IPS DF 4.7 (cell line): ENCODE measurements at regions not wholly inside any gene's neighbourhood (a gene's known extent, or its start where the extent isn't known, plus 50 kb on each side); places are given as distances from the start of the nearest gene placed in this dataset.
"Not testable (repeated sequence)": the region's sequence is repeated elsewhere in the genome, so short reads cannot be mapped to it uniquely, and the experiment has no call there.

Experiments
- DNase-seq: peaks from one replicate; pipeline ENCODE4 v3.0.0-alpha.2; 2013; ENCODE audit warnings: low spot score; ENCODE audit errors: extremely low read depth

DNA sequence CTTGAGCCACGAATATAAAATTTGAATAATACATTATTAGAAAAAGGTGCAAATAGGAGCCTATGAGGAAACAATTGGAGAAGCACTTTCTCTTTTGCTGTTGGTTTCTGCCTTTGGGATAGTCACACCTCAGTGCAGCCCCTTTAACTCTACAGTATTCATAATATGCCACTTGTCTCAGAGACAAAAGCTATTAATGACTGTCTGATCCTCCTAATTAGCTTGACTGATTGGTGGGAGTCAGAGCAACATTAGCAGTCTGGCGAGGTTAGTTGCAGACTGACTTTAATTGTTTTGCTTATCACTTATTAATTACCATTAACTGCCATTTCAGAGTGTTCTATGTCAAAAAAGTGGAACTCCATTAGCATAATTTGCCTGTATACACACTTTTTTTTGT, 225.0 kb upstream of the ARHGEF26 start:
- DNase-seq = no peak

DNA sequence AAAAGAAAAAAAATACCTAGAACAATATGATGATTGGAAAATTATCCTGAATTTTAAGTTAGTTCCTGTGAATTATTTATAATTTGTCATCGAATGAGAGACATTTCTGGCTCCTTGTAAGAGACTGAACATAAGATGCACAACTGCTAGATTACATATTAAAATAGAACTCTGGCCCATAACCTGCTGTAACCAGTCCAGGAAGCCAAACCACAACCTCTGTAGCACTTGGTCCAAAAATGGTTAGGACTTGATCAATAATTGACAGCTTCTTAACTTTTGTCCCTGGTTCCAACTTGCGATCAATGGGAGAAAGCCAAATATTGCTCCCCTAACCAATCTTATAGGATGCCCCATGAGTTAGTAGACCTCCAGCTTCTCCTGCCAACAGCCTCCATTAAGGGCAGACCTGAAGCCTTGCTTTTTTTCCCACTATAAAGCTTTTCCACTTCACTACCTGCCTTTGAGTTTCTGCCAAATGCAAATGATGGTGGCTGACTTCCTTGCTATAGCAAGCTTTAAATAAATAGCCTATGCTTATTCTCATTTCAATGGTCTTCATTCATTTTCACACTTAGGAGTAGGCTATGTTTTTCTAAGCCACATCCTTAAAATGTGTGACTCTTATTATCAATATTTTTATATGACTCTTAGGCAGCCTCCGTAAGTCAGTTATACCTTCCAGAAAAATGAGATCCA, 224.0 kb upstream of the ARHGEF26 start:
- no peak for DNase-seq

DNA sequence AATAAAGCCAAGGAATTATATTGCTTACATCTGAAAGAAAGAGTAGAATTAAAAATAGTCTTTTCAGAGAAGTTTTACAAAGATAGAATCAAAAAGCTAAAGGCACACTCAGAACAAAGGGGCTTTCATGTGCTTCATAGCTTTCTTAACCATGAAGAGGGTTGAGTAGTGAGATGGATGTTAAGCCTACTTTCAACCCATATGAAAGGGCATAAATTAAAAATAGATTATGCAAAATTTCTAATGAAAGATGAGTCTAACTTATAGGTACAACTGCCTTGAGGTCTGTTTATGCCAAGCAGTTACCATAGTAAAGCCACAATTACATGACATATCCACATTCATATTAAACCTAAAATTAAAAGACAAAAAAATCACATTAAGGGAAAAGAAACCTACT, 223.3 kb upstream of the ARHGEF26 start:
- DNase-seq = no peak

GRCh38 chr3:153901152-153901551, 220.0 kb upstream of the ARHGEF26 start:
- DNase-seq = no peak

DNA sequence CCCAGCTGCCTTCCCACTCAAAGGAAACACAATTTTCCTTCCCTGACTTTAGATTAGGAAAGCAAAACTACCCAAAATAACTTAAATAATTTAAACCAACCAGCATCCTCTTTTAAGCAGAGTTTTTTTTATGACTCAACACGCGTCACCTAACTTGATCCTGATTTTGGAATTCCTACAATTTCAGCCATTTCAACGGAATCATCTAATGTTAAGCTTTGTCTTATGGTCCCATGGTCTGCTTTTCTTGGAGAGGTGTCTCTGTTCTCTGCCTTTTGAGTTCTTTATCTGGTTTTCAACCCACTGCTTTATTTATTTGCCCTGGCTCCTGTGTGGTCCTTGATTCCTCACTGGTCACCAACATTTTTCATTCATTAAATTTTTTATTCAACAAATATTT, 219.2 kb upstream of the ARHGEF26 start:
- DNase-seq = no peak

DNA sequence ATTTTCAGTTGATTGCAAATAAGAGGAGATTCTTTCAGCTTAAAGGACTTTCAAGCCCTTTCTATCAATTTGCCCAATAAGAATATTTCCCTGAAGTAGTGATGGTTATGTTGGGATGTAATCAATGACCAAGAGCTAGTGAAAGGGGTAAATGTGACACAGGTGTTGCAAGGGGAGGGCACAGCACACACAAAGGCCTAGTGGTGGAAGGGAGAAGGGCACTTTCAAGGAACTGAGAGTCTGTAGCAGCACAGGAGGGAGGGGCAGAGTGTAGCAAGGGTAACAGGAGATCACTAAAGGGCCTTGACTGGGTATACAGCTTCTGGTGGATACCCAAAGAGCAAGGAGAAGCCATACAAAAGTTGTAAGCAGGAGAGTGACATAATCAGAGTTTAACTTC, 217.8 kb upstream of the ARHGEF26 start:
- no peak for DNase-seq

GRCh38 chr3:153906366-153906765, 214.8 kb upstream of the ARHGEF26 start:
- no peak for DNase-seq

DNA sequence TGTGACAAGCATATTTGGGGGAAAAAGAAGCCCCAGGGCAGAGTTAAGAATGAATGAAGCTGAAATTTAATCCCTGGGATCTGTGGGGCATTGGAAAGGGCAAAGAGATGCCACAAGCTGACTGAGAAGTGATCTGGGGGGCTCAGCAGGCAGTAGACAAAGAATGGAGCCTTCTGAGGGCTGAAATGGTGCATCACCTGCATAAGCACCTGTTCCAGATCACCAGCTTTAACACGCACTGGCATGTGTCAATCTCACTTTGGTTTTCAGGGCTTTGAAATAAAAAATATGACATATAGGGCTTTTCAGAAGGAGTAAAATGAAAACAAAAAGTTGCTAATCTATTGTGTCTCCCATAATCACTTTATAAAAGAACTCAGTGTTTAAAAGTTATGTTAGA, 210.8 kb upstream of the ARHGEF26 start:
- DNase-seq = no peak

DNA sequence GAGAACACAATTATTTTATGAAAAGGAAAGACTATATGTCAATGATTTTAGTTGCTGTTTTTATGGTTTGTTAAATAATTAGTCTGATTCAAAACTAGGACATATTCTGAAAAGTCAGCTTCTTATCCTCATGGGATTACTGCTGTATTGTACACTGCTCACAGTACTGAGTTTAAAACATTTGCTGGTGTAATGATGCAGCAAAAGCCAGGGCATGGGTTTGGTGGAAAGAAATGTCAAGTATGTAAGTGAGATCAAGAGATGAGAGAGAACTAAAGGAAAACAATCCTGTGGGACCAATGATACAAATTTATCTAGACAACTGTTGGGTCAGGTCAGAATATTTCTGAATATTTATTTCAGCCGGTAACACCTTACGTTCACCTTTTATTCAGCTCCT, 210.1 kb upstream of the ARHGEF26 start:
- DNase-seq = no peak

GRCh38 chr3:153919773-153920172, 201.4 kb upstream of the ARHGEF26 start:
- DNase-seq = no peak

DNA sequence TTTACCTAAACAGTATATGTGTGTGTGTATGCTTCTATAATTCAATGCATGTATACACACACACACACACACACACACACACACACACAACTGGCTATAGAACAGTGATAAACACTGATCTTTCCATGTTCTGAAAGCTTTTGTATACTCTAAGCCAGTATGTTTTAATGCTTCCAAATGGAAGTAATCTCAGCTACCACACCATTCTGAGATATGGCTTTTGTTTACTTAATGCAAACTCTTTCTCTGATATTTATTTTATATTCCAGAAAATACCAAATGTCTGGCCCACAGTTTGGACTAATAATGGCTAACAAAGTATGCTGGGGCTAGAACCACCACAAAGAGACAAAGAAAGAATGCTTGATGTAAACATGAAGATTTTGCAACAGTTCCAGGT, 199.4 kb upstream of the ARHGEF26 start:
- DNase-seq = no peak

- no peak for DNase-seq
Observed at GRCh38 chr3:153925841-153926514, 195.2 kb upstream of the ARHGEF26 start.

DNA sequence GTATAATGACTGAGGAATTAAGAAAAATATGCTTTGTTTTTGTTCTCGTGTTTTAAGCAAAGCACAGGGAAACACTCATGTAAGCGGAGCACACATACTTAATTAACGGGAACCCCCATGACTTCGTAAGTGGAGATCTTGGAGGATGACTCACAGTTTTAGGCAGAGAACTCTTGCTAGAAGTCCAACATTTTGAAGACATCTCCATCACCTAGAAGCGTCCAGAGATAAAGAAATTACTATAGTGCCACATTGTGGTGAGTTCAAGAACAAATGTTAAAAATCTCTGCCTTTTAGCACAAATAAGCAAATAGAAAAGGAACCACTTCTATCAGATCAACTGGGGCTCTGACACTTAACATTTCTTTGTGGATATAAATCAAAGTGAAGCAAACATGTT, 194.1 kb upstream of the ARHGEF26 start:
- DNase-seq = no peak

GRCh38 chr3:153928851-153929250, 192.3 kb upstream of the ARHGEF26 start:
- no peak for DNase-seq

DNA sequence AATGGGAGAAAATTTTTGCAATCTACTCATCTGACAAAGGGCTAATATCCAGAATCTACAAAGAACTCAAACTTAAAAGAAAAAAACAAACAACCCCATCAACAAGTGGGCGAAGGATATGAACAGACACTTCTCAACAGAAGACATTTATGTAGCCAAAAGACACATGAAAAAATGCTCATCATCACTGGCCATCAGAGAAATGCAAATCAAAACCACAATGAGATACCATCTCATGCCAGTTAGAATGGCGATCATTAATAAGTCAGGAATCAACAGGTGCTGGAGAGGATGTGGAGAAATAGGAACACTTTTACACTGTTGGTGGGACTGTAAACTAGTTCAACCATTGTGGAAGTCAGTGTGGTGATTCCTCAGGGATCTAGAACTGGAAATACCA, 187.7 kb upstream of the ARHGEF26 start:
- not testable (repeated sequence) for DNase-seq

DNA sequence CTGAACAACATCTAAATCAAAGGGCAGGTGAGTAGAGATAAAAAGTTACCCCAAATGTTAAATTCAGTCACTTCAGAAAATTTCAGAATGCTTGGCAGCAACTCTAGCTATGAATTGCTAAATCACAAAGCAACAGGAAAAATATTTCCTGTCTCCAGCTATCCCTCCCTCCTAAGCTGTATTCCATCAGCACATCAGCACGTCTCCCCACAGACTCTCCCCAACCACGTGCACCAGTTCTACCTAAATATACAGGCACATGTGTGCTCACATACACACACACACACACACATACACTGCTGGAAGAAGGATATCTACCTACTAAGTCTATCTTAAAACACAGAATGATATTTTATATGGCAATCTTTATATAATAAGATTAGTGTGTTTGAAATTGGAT, 177.1 kb upstream of the ARHGEF26 start:
- no peak for DNase-seq

- DNase-seq = no peak
Observed at GRCh38 chr3:153951276-153951675, 169.9 kb upstream of the ARHGEF26 start.

- DNase-seq = no peak
Observed at GRCh38 chr3:153952091-153952490, 169.1 kb upstream of the ARHGEF26 start.

GRCh38 chr3:153956613-153957012, 164.6 kb upstream of the ARHGEF26 start:
- no peak for DNase-seq

DNA sequence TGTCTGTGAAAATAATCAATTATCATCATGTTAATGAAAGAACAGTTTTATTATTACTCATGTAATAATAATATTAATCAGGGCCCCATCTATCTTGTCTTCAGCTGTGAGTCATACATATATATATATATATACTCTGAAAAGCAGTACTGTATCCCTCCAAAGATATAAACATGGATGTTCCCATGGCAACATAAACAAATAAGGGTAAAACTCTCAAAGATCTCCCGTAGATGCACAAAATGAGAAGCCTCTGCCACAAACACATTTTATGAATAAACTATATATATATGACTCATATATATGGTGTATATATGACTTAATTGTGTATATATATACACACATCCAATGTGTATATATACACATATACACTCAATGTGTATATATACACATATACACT, 163.8 kb upstream of the ARHGEF26 start:
- no peak for DNase-seq

DNA sequence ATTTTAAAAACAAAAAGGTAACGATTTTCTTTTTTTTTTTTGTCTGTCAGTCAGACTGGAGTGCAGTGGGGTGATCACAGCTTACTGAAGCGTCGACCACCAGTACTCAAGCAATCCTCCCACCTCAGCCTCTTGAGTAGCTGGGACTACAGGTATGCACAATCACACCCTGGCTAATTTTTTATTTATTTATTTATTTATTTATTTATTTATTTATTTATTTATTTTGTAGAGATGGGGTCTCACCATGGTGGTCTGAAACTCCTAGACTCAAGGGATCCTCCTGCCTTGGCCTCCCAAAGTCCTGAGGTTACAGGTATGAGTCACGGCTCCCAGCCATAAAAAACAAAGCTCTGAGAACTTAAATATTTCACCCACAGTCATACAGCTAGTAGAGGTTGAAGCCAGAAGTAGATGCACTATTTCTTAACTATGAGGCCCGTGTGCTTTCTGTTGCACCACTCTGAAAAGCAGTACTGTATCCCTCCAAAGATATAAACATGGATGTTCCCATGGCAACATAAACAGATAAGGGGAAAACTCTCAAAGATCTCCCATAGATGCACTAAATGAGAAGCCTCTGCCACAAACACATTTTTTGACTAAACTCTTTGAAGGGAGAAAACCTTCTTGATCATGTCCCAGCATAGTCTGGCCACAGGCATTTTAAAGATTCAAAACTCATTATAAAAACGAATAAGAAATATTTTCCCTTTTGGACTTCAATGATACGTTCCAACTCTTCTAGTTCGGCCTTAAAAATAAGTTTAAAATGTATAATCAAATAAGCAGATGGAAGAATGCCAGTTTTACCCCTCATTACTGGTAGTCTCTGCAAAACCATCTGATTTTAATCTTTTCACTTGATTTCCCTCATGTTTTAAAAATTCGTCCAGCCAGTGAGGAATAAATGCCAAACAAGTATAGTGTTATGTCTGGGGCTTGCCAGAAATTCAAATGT, 162.3 kb upstream of the ARHGEF26 start:
- no peak for DNase-seq

GRCh38 chr3:153960458-153961074, 160.6 kb upstream of the ARHGEF26 start:
- DNase-seq = no peak
